ENCODE measurements at regions not wholly inside any gene's neighbourhood (a gene's known extent, or its start where the extent isn't known, plus 50 kb on each side); places are given as distances from the start of the nearest gene placed in this dataset.

DNA sequence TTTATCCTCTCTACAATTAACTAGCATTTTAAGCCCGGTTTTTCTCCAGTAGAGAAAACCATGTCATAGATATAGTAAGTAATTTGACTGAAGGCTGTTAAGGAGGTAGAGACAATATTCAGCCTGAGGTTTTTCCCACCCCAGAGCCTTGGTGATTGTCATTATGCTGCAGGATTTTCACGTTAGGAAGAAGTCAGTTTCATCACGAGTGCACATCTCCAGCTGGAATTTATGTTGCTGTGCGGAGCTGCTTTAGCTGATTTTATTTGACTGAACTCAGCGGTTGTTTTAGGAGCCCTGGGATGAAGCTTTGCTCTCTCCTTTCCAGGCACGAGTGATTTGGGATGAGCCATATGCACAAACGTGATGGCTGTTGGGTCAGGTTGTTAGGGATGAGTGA lies 271.3 kb upstream of the RGMA start (continued):
- TF ChIP-seq, protein P1, sequence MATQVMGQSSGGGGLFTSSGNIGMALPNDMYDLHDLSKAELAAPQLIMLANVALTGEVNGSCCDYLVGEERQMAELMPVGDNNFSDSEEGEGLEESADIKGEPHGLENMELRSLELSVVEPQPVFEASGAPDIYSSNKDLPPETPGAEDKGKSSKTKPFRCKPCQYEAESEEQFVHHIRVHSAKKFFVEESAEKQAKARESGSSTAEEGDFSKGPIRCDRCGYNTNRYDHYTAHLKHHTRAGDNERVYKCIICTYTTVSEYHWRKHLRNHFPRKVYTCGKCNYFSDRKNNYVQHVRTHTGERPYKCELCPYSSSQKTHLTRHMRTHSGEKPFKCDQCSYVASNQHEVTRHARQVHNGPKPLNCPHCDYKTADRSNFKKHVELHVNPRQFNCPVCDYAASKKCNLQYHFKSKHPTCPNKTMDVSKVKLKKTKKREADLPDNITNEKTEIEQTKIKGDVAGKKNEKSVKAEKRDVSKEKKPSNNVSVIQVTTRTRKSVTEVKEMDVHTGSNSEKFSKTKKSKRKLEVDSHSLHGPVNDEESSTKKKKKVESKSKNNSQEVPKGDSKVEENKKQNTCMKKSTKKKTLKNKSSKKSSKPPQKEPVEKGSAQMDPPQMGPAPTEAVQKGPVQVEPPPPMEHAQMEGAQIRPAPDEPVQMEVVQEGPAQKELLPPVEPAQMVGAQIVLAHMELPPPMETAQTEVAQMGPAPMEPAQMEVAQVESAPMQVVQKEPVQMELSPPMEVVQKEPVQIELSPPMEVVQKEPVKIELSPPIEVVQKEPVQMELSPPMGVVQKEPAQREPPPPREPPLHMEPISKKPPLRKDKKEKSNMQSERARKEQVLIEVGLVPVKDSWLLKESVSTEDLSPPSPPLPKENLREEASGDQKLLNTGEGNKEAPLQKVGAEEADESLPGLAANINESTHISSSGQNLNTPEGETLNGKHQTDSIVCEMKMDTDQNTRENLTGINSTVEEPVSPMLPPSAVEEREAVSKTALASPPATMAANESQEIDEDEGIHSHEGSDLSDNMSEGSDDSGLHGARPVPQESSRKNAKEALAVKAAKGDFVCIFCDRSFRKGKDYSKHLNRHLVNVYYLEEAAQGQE (IDR thresholded peaks at IDR 0.05; ENCODE audit: low read depth, low read length) = no peak
- TF ChIP-seq MAX (IDR thresholded peaks at IDR 0.05; ENCODE audit: low read depth) (no peak), POLR2AphosphoS5 (IDR thresholded peaks at IDR 0.05; ENCODE audit: low read depth, low read length) (no peak), SIN3A (IDR thresholded peaks at IDR 0.05; ENCODE audit: borderline replicate concordance, low read depth, low read length) (no peak)

- no peaks in the 10 kb centered on the region for H3K27me3 ChIP-seq (ENCODE audit: insufficient read depth)
- no peaks in the 10 kb centered on the region; the same call in 1 of the 2 replicates for H3K9me3 ChIP-seq
- TF ChIP-seq IRF3 (IDR thresholded peaks at IDR 0.05; ENCODE audit: low read depth, low read length) (no peak), ELF1 (IDR thresholded peaks at IDR 0.05) (no peak), PBX3 (IDR thresholded peaks at IDR 0.05) (no peak), GABPA (IDR thresholded peaks at IDR 0.05; ENCODE audit: low read depth) (no peak), RXRA (IDR thresholded peaks at IDR 0.05; ENCODE audit: borderline replicate concordance, low read depth) (no peak), NRF1 (IDR thresholded peaks at IDR 0.05; ENCODE audit: low read depth, low read length) (no peak)
- H3K4me2 ChIP-seq = no peak overlapping the region
- 36% methylated on average over 15 of the region's 15 CpGs for WGBS (ENCODE audit: low lambda C conversion rate)
- no peaks in the 10 kb centered on the region for H3K79me2 ChIP-seq (ENCODE audit: insufficient read depth)
- CTCF ChIA-PET = no interaction called here
- peaks cover 0 to 4% of the 10 kb centered on the region in 2 experiments; a peak in 1 of 4 replicates for H3K4me1 ChIP-seq (ENCODE audit: control insufficient read depth in 1 of 2, insufficient read depth in 2 of 2, low read depth in 1 of 2, low read length in 1 of 2)
- H3F3A ChIP-seq (replicated peaks; ENCODE audit: insufficient read depth) = no peaks in the 10 kb centered on the region
- H4K20me1 ChIP-seq (ENCODE audit: insufficient read depth) = no peaks in the 10 kb centered on the region
- H3K27ac ChIP-seq (ENCODE audit: low read depth in 2 of 2, low read length in 1 of 2) = no peak overlapping the region
- H3K9me2 ChIP-seq = no peaks in the 10 kb centered on the region
- DNase-seq = no peak
- no peak overlapping the region for H3K4me3 ChIP-seq (ENCODE audit: low read depth in 2 of 2, low read length in 1 of 2)
- no peaks in the 10 kb centered on the region for H3K36me3 ChIP-seq (replicated peaks in 1 of 2; ENCODE audit: control insufficient read depth in 1 of 2, insufficient read depth in 2 of 2, low read length in 1 of 2)
- H2AFZ ChIP-seq (ENCODE audit: low read depth) = no peak overlapping the region
- H3K9ac ChIP-seq = no peak overlapping the region
- POLR2A ChIA-PET = no interaction called here
These were observed 270.6 kb upstream of the RGMA start for GRCh38 chr15:93359425-93360131.

All from SK-N-SH (cell line).